H9 (cell line): ENCODE measurements at regions not wholly inside any gene's neighbourhood (a gene's known extent, or its start where the extent isn't known, plus 50 kb on each side); places are given as distances from the start of the nearest gene placed in this dataset.

ENCODE experiments used
- DNase-seq: peaks from one replicate; pipeline ENCODE4 v3.0.0-alpha.2; 2017
- H2AFZ ChIP-seq: one replicate; pipeline ENCODE4 v1.6.1; 2013; ENCODE audit warnings: mild to moderate bottlenecking, low read length, control low read depth, moderate library complexity
- H2AK5ac ChIP-seq: 2 replicates; pipeline ENCODE4 v1.6.1; 2013; ENCODE audit warnings: low read length, control low read depth, mixed read lengths; ENCODE audit not compliant: insufficient read length
- H2BK120ac ChIP-seq: one replicate; pipeline ENCODE4 v1.6.1; 2013; ENCODE audit warnings: low read depth, mild to moderate bottlenecking, low read length, control low read depth, inconsistent platforms; ENCODE audit not compliant: poor library complexity, severe bottlenecking
- H2BK12ac ChIP-seq: 2 replicates; pipeline ENCODE4 v1.6.1; 2013; ENCODE audit warnings: low read length, control low read depth, mixed read lengths, low read depth; ENCODE audit not compliant: insufficient read length
- H2BK15ac ChIP-seq: 2 replicates; pipeline ENCODE4 v1.6.1; 2013; ENCODE audit warnings: low read depth, low read length, control low read depth
- H2BK20ac ChIP-seq: one replicate; pipeline ENCODE4 v1.6.1; 2013; ENCODE audit warnings: low read depth, mild to moderate bottlenecking, low read length, control low read depth, inconsistent platforms; ENCODE audit not compliant: poor library complexity, severe bottlenecking
- H2BK5ac ChIP-seq: 2 replicates; pipeline ENCODE4 v1.6.1; 2013; ENCODE audit warnings: low read length, control low read depth, mixed read lengths; ENCODE audit not compliant: insufficient read length
- H3K14ac ChIP-seq: 2 replicates; pipeline ENCODE4 v1.6.1; 2013; ENCODE audit warnings: low read length, control low read depth; ENCODE audit not compliant: insufficient read depth
- H3K18ac ChIP-seq: 2 replicates; pipeline ENCODE4 v1.6.1; 2013; ENCODE audit warnings: low read depth, mild to moderate bottlenecking, mixed read lengths, low read length, control low read depth; ENCODE audit not compliant: insufficient read length
- H3K23ac ChIP-seq: 2 replicates; pipeline ENCODE4 v1.6.1; 2013; ENCODE audit warnings: low read length, control low read depth, mixed read lengths, low read depth; ENCODE audit not compliant: insufficient read length
- H3K23me2 ChIP-seq: 2 replicates; pipeline ENCODE4 v1.6.1; 2013; ENCODE audit warnings: low read depth, mild to moderate bottlenecking, mixed read lengths, low read length, control low read depth; ENCODE audit not compliant: insufficient read length, poor library complexity, severe bottlenecking
- H3K27ac ChIP-seq: 2 replicates; pipeline ENCODE4 v1.5.1; 2013; ENCODE audit warnings: low read length, control low read depth, mixed read lengths, low read depth; ENCODE audit not compliant: insufficient read length
- H3K27me3 ChIP-seq: 2 replicates; pipeline ENCODE4 v1.6.1; 2013; ENCODE audit warnings: low read length, control low read depth, inconsistent platforms; ENCODE audit not compliant: insufficient read depth
- H3K4ac ChIP-seq: 2 replicates; pipeline ENCODE4 v1.6.1; 2013; ENCODE audit warnings: low read depth, mild to moderate bottlenecking, control low read depth, inconsistent platforms, low read length, moderate library complexity
- H3K4me1 ChIP-seq: 2 replicates; pipeline ENCODE4 v1.6.1; 2013; ENCODE audit warnings: low read length, control low read depth, inconsistent platforms; ENCODE audit not compliant: insufficient read depth
- H3K4me2 ChIP-seq: 2 replicates; pipeline ENCODE4 v1.6.1; 2013; ENCODE audit warnings: low read length, control low read depth, mixed read lengths; ENCODE audit not compliant: insufficient read length, insufficient read depth
- H3K56ac ChIP-seq: 2 replicates; pipeline ENCODE4 v1.6.1; 2013; ENCODE audit warnings: low read depth, mild to moderate bottlenecking, mixed read lengths, low read length, control low read depth; ENCODE audit not compliant: insufficient read length
- H3K79me1 ChIP-seq: 2 replicates; pipeline ENCODE4 v1.6.1; 2013; ENCODE audit warnings: low read depth, mild to moderate bottlenecking, moderate library complexity, low read length, control low read depth, inconsistent platforms; ENCODE audit not compliant: insufficient read depth, poor library complexity, severe bottlenecking
- H3K79me2 ChIP-seq: 2 replicates; pipeline ENCODE4 v1.6.1; 2013; ENCODE audit warnings: low read length, control low read depth, inconsistent platforms; ENCODE audit not compliant: insufficient read depth
- H3K9ac ChIP-seq: 2 replicates; pipeline ENCODE4 v1.6.1; 2013; ENCODE audit warnings: low read length, control low read depth, mixed read lengths; ENCODE audit not compliant: insufficient read length; ENCODE audit errors: extremely low read depth
- H3K9me3 ChIP-seq: one replicate; pipeline ENCODE4 v1.6.1; 2013; ENCODE audit warnings: low read depth, low read length, inconsistent platforms; ENCODE audit not compliant: control insufficient read depth
- H3T11ph ChIP-seq: one replicate; pipeline ENCODE4 v1.6.1; 2013; ENCODE audit warnings: mild to moderate bottlenecking, low read length, control low read depth, inconsistent platforms
- H4K20me1 ChIP-seq: one replicate; pipeline ENCODE4 v1.6.1; 2013; ENCODE audit not compliant: control insufficient read depth, insufficient read length, insufficient read depth
- H4K5ac ChIP-seq: 2 replicates; pipeline ENCODE4 v1.6.1; 2013; ENCODE audit warnings: low read depth, mild to moderate bottlenecking, mixed read lengths, low read length, control low read depth; ENCODE audit not compliant: insufficient read length
- H4K8ac ChIP-seq: replicated peaks from 2 replicates; pipeline ENCODE4 v1.6.1; 2013; ENCODE audit warnings: low read length, control low read depth, mixed read lengths, low read depth; ENCODE audit not compliant: insufficient read length
- H4K91ac ChIP-seq: 2 replicates; pipeline ENCODE4 v1.6.1; 2013; ENCODE audit warnings: low read depth, mild to moderate bottlenecking, moderate library complexity, mixed read lengths, low read length, control low read depth; ENCODE audit not compliant: insufficient read length
- H3K27ac Mint-ChIP-seq, 3 experiments: 2 replicates in 2 of 3; 3 replicates in 1 of 3; pipeline ENCODE4 v1.8.0; 2020 to 2021; ENCODE audit warnings: mixed read lengths in 3 of 3, mild to moderate bottlenecking in 1 of 3, moderate library complexity in 1 of 3
- H3K27me3 Mint-ChIP-seq: 2 replicates; pipeline ENCODE4 v1.8.0; 2021; ENCODE audit warnings: low read depth, mild to moderate bottlenecking, moderate library complexity, mixed read lengths
- H3K36me3 Mint-ChIP-seq, 3 experiments: 2 replicates in 2 of 3; 3 replicates in 1 of 3; pipeline ENCODE4 v1.8.0; 2020 to 2021; ENCODE audit warnings: low read depth in 3 of 3, mixed read lengths in 3 of 3; ENCODE audit not compliant: insufficient read depth in 1 of 3
- H3K4me1 Mint-ChIP-seq, 2 experiments: 2 replicates each; pipeline ENCODE4 v1.8.0; 2020; ENCODE audit warnings: mixed read lengths in 2 of 2
- H3K4me3 Mint-ChIP-seq, 2 experiments: 2 replicates in 1 of 2; 3 replicates in 1 of 2; pipeline ENCODE4 v1.8.0; 2020 to 2021; ENCODE audit warnings: mild to moderate bottlenecking in 2 of 2, mixed read lengths in 2 of 2, moderate library complexity in 1 of 2
- H3K9me3 Mint-ChIP-seq, 2 experiments: 2 replicates in 1 of 2; 3 replicates in 1 of 2; pipeline ENCODE4 v1.8.0; 2020; ENCODE audit warnings: mild to moderate bottlenecking in 2 of 2, mixed read lengths in 2 of 2, moderate library complexity in 1 of 2
- WGBS: extraction: QIAGEN DNeasy Blood & Tissue Kit; methylation state at CpG from one replicate; pipeline ENCODE4 v1.1.7; 2013; ENCODE audit warnings: missing lambda C conversion rate, low lambda C conversion rate, mixed read lengths; ENCODE audit not compliant: insufficient read length; ENCODE audit errors: extremely low coverage; 5-methylcytosine and 5-hydroxymethylcytosine counted together
- TF ChIP-seq, protein P1 (sequence below): fragments of 200-600 bp; sonication (generic); conservative IDR thresholded peaks from 3 replicates; pipeline ENCODE4 v1.8.0; 2021; ENCODE audit warnings: antibody characterized with exemption, mild to moderate bottlenecking

DNA sequence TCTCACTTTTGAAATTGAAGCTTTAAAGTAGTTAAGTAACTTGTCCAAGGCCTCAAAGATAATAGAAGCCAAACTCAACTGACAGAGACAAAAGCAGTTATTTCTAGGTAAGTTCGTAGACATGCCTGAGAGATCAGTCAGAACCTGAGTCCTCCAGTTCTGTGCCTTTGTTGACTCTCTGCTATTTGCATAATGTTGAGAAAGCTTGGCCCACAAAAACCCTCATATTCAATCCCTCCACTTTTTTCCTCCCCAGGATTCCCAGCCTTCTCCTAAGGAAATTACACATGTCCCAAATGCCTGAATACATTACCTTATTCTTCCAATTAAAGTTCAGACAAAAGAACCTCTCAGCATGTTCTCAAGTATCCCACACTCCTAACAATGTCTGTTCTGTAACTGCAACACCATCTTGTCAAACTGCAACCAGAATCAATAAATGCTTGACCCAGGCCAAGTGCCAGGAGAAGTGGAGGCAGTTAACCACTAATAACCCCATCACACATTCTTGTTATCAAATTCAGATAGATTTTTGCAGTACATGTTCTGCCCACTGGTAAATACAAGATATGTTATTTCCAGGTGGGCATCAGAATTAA lies 217.8 kb downstream of the LRRC3B start:
- H3K23me2 ChIP-seq = no peaks in the 10 kb centered on the region
- no peak overlapping the region for H2AFZ ChIP-seq
- H3K36me3 Mint-ChIP-seq = no peaks in the 10 kb centered on the region; a peak in 2 of 7 replicates
- no peaks in the 10 kb centered on the region for H3K79me2 ChIP-seq
- H3K27me3 Mint-ChIP-seq = no peaks in the 10 kb centered on the region
- H3K56ac ChIP-seq = no peak overlapping the region
- H2BK15ac ChIP-seq = no peak overlapping the region
- H3K27me3 ChIP-seq = no peaks in the 10 kb centered on the region
- peaks cover 13% of the 10 kb centered on the region in 2 experiments for H3K4me1 Mint-ChIP-seq
- no peak overlapping the region for H4K8ac ChIP-seq
- H3K4ac ChIP-seq = no peak overlapping the region
- H3K79me1 ChIP-seq = no peaks in the 10 kb centered on the region
- peak overlapping the region in 2 of 3 experiments; percentile 10 to 77; a peak in 3 of 7 replicates for H3K27ac Mint-ChIP-seq
- H3K9me3 ChIP-seq = no peaks in the 10 kb centered on the region
- H3T11ph ChIP-seq = no peak overlapping the region
- H3K23ac ChIP-seq = no peak overlapping the region
- H3K18ac ChIP-seq = no peak overlapping the region
- no peak overlapping the region for H2BK120ac ChIP-seq
- H2BK12ac ChIP-seq = no peak overlapping the region
- H2AK5ac ChIP-seq = no peak overlapping the region
- H4K5ac ChIP-seq = no peak overlapping the region
- no peak overlapping the region for H3K27ac ChIP-seq
- no peak overlapping the region for H4K91ac ChIP-seq
- no peak overlapping the region for H3K14ac ChIP-seq
- no peak overlapping the region for H2BK5ac ChIP-seq
- H3K4me1 ChIP-seq = no peaks in the 10 kb centered on the region
- no peak overlapping the region for H3K4me3 Mint-ChIP-seq
- H4K20me1 ChIP-seq = no peaks in the 10 kb centered on the region
- H3K4me2 ChIP-seq = no peak overlapping the region
- H3K9me3 Mint-ChIP-seq = no peaks in the 10 kb centered on the region; a peak in 2 of 5 replicates
- WGBS = no CpG with 5 or more reads among the region's 1 CpG
- no peak for DNase-seq
- TF ChIP-seq, protein P1, sequence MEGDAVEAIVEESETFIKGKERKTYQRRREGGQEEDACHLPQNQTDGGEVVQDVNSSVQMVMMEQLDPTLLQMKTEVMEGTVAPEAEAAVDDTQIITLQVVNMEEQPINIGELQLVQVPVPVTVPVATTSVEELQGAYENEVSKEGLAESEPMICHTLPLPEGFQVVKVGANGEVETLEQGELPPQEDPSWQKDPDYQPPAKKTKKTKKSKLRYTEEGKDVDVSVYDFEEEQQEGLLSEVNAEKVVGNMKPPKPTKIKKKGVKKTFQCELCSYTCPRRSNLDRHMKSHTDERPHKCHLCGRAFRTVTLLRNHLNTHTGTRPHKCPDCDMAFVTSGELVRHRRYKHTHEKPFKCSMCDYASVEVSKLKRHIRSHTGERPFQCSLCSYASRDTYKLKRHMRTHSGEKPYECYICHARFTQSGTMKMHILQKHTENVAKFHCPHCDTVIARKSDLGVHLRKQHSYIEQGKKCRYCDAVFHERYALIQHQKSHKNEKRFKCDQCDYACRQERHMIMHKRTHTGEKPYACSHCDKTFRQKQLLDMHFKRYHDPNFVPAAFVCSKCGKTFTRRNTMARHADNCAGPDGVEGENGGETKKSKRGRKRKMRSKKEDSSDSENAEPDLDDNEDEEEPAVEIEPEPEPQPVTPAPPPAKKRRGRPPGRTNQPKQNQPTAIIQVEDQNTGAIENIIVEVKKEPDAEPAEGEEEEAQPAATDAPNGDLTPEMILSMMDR = no peak
- H3K9ac ChIP-seq = no peak overlapping the region
- H2BK20ac ChIP-seq = no peak overlapping the region
